ENCODE measurements at regions not wholly inside any gene's neighbourhood (a gene's known extent, or its start where the extent isn't known, plus 50 kb on each side); places are given as distances from the start of the nearest gene placed in this dataset.
"Not testable (repeated sequence)": the region's sequence is repeated elsewhere in the genome, so short reads cannot be mapped to it uniquely, and the experiment has no call there.

GRCh38 chr7:92973293-92973731, 136.9 kb upstream of the CDK6 start:
- DNase-seq (ENCODE audit: low read depth in 2 of 2) = no peak

- DNase-seq (ENCODE audit: low read depth in 2 of 2) = no peak
These were observed 136.1 kb upstream of the CDK6 start for GRCh38 chr7:92972441-92972840.

GRCh38 chr7:92969061-92969460, 132.7 kb upstream of the CDK6 start:
- DNase-seq (ENCODE audit: low read depth in 2 of 2) = no peak

GRCh38 chr7:92968502-92968901, 132.1 kb upstream of the CDK6 start:
- DNase-seq (ENCODE audit: low read depth in 2 of 2) = no peak

- no peak for DNase-seq (ENCODE audit: low read depth in 2 of 2)
These were observed 130.9 kb upstream of the CDK6 start for GRCh38 chr7:92967238-92967637.

- no peak for DNase-seq (ENCODE audit: low read depth in 2 of 2)
These were observed 127.8 kb upstream of the CDK6 start for GRCh38 chr7:92964141-92964540.

GRCh38 chr7:92963566-92963965, 127.2 kb upstream of the CDK6 start:
- DNase-seq (ENCODE audit: low read depth in 2 of 2) = no peak

GRCh38 chr7:92961961-92962360, 125.6 kb upstream of the CDK6 start:
- no peak for DNase-seq (ENCODE audit: low read depth in 2 of 2)

GRCh38 chr7:92956575-92956974, 120.2 kb upstream of the CDK6 start:
- no peak for DNase-seq (ENCODE audit: low read depth in 2 of 2)

- DNase-seq (ENCODE audit: low read depth in 2 of 2) = no peak
These were observed 118.7 kb upstream of the CDK6 start for GRCh38 chr7:92955081-92955480.

GRCh38 chr7:92953657-92954056, 117.3 kb upstream of the CDK6 start:
- DNase-seq (ENCODE audit: low read depth in 2 of 2) = no peak

GRCh38 chr7:92949748-92950147, 113.4 kb upstream of the CDK6 start:
- DNase-seq (ENCODE audit: low read depth in 2 of 2) = no peak

- no peak for DNase-seq (ENCODE audit: low read depth in 2 of 2)
These were observed 109.5 kb upstream of the CDK6 start for GRCh38 chr7:92945840-92946239.

GRCh38 chr7:92944633-92945032, 108.3 kb upstream of the CDK6 start:
- no peak for DNase-seq (ENCODE audit: low read depth in 2 of 2)

GRCh38 chr7:92942706-92943105, 106.3 kb upstream of the CDK6 start:
- DNase-seq (ENCODE audit: low read depth in 2 of 2) = not testable (repeated sequence)

- DNase-seq (ENCODE audit: low read depth in 2 of 2) = no peak
These were observed 103.4 kb upstream of the CDK6 start for GRCh38 chr7:92939666-92940360.

- DNase-seq (ENCODE audit: low read depth in 2 of 2) = no peak
These were observed 97.7 kb upstream of the CDK6 start for GRCh38 chr7:92934096-92934495.

GRCh38 chr7:92932450-92932849, 96.1 kb upstream of the CDK6 start:
- no peak for DNase-seq (ENCODE audit: low read depth in 2 of 2)

- no peak for DNase-seq (ENCODE audit: low read depth in 2 of 2)
These were observed 94.0 kb upstream of the CDK6 start for GRCh38 chr7:92930404-92930803.

GRCh38 chr7:92926697-92927044, 90.3 kb upstream of the CDK6 start:
- DNase-seq (ENCODE audit: low read depth in 2 of 2) = no peak

- no peak for DNase-seq (ENCODE audit: low read depth in 2 of 2)
These were observed 89.7 kb upstream of the CDK6 start for GRCh38 chr7:92925876-92926696.

- no peak for DNase-seq (ENCODE audit: low read depth in 2 of 2)
These were observed 88.4 kb upstream of the CDK6 start for GRCh38 chr7:92924800-92925199.

- DNase-seq (ENCODE audit: low read depth in 2 of 2) = no peak
These were observed 80.9 kb upstream of the CDK6 start for GRCh38 chr7:92917230-92917629.
